GM12873 (cell line): ENCODE measurements at regions not wholly inside any gene's neighbourhood (a gene's known extent, or its start where the extent isn't known, plus 50 kb on each side); places are given as distances from the start of the nearest gene placed in this dataset.

Source experiments
- TF ChIP-seq, protein P1 (sequence below): IDR thresholded peaks from 2 replicates; pipeline ENCODE4 v1.5.1; 2012; ENCODE audit warnings: low read depth, mild to moderate bottlenecking, moderate library complexity, low read length, control low read depth; ENCODE audit not compliant: insufficient read depth; ENCODE audit errors: missing control alignments

DNA sequence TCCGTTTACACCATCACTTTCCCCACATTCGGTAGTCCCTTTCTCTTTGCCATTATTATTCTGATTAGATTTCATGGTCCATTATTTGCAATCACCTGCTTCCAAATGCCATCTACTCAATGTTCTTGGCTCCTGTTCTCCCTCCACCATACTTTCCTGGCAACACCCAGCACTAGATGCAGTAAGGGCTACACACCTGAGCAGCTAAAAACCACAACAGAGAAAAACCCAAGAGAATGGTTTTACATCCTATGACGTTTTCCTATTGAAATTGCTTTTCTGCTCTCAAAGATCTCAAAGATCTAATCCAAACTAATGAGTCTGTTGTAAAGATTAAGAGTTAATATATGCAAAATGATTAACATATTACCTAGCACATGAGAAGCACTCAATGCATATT, 441.3 kb downstream of the SHISA9 start:
- TF ChIP-seq, protein P1, sequence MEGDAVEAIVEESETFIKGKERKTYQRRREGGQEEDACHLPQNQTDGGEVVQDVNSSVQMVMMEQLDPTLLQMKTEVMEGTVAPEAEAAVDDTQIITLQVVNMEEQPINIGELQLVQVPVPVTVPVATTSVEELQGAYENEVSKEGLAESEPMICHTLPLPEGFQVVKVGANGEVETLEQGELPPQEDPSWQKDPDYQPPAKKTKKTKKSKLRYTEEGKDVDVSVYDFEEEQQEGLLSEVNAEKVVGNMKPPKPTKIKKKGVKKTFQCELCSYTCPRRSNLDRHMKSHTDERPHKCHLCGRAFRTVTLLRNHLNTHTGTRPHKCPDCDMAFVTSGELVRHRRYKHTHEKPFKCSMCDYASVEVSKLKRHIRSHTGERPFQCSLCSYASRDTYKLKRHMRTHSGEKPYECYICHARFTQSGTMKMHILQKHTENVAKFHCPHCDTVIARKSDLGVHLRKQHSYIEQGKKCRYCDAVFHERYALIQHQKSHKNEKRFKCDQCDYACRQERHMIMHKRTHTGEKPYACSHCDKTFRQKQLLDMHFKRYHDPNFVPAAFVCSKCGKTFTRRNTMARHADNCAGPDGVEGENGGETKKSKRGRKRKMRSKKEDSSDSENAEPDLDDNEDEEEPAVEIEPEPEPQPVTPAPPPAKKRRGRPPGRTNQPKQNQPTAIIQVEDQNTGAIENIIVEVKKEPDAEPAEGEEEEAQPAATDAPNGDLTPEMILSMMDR = no peak

GRCh38 chr16:13344001-13344400, 442.6 kb downstream of the SHISA9 start:
- TF ChIP-seq, protein P1 = no peak

GRCh38 chr16:13348416-13348815, 447.0 kb downstream of the SHISA9 start:
- TF ChIP-seq, protein P1 = no peak

DNA sequence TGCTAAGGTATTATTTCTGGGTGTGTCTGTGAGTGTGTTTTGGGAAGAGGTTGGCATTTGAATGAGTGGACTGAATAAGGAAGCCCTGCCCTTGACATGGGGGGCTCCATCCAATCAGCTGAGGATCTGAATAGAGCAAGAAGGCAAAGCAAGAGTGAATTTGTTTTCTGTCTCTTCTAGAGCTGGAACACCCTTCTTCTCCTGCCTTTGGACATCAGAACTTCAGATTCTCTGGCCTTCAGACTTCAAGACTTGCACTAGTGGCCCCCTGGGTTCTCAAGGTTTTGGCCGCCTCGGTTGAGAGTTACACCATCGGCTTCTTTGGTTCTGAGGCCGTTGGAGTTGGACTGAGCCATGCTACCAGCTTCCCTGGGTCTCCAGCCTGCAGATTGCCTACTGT, 448.6 kb downstream of the SHISA9 start:
- TF ChIP-seq, protein P1 = no peak

GRCh38 chr16:13351181-13351580, 449.8 kb downstream of the SHISA9 start:
- TF ChIP-seq, protein P1 = no peak

- TF ChIP-seq, protein P1 = no peak
Observed at GRCh38 chr16:13351601-13352217, 450.3 kb downstream of the SHISA9 start.

DNA sequence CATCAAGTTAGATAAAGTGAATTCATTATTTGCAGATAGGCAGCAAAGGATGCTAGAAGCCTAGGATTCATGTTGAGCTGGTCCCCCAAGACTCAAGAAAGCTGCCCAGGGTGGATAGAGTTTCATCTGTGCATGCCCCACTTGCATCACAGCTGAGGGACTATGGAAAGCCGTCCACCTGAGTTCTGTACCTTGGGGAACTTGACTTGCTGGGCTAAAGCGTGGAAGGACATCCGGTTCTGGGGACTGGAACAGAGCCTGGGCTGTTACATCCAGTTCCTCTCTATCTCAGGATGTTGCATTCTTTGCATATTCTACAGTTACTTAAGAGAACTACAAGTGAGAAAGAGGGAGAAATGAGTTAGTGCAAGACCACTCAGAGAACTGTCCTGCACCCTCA, 458.4 kb downstream of the SHISA9 start:
- TF ChIP-seq, protein P1 = no peak
